SU-DHL-6 (cell line): ENCODE measurements at regions not wholly inside any gene's neighbourhood (a gene's known extent, or its start where the extent isn't known, plus 50 kb on each side); places are given as distances from the start of the nearest gene placed in this dataset.
"Not testable (repeated sequence)": the region's sequence is repeated elsewhere in the genome, so short reads cannot be mapped to it uniquely, and the experiment has no call there.

ENCODE experiments used
- H2AFZ ChIP-seq: fragments of 200-600 bp; sonication (generic); 2 replicates; pipeline ENCODE4 v1.6.1; 2014; ENCODE audit warnings: low read depth, mild to moderate bottlenecking, moderate library complexity, mixed read lengths, antibody characterized with exemption, low read length; ENCODE audit not compliant: severe bottlenecking
- H3F3A ChIP-seq: fragments of 200-600 bp; shearing (Covaris generic); 2 replicates; pipeline ENCODE4 v1.6.0; 2016; ENCODE audit warnings: antibody characterized with exemption, mild to moderate bottlenecking; ENCODE audit not compliant: insufficient read depth
- H3K27ac ChIP-seq: fragments of 200-600 bp; sonication (generic); 2 replicates; pipeline ENCODE4 v1.5.1; 2016; ENCODE audit warnings: low read depth, mild to moderate bottlenecking, low read length, moderate library complexity, mixed read lengths
- H3K27me3 ChIP-seq: fragments of 200-600 bp; sonication (generic), shearing (Covaris generic); 2 replicates; pipeline ENCODE4 v1.6.0; 2014; ENCODE audit warnings: mild to moderate bottlenecking, low read length
- H3K36me3 ChIP-seq: fragments of 200-600 bp; sonication (generic); 2 replicates; pipeline ENCODE4 v1.6.1; 2014; ENCODE audit warnings: mild to moderate bottlenecking, low read length, mixed read lengths
- H3K4me2 ChIP-seq: fragments of 300-600, 200-600 bp; shearing (Covaris generic), sonication (generic); 2 replicates; pipeline ENCODE4 v1.6.0; 2014; ENCODE audit warnings: low read length, low read depth, mild to moderate bottlenecking; ENCODE audit not compliant: poor library complexity, severe bottlenecking
- H3K4me3 ChIP-seq: fragments of 200-600 bp; sonication (generic); 2 replicates; pipeline ENCODE4 v1.5.1; 2014; ENCODE audit warnings: antibody characterized with exemption, low read length, mild to moderate bottlenecking, mixed read lengths; ENCODE audit not compliant: insufficient read depth, poor library complexity, severe bottlenecking
- H3K79me2 ChIP-seq: fragments of 200-600 bp; sonication (generic); 2 replicates; pipeline ENCODE4 v1.6.1; 2014; ENCODE audit warnings: mild to moderate bottlenecking, low read length, moderate library complexity; ENCODE audit not compliant: insufficient read depth
- H3K9ac ChIP-seq: fragments of 200-600 bp; sonication (generic); 2 replicates; pipeline ENCODE4 v1.7.0; 2014; ENCODE audit warnings: mild to moderate bottlenecking, low read length
- H3K9me2 ChIP-seq: fragments of 200-600 bp; sonication (generic); replicated peaks from 2 replicates; pipeline ENCODE4 v1.6.1; 2014; ENCODE audit warnings: low read length; ENCODE audit not compliant: insufficient read depth
- H3K9me3 ChIP-seq: fragments of 200-600 bp; sonication (generic); 2 replicates; pipeline ENCODE4 v1.6.1; 2014; ENCODE audit warnings: low read length, mixed read lengths; ENCODE audit not compliant: insufficient read depth
- H4K20me1 ChIP-seq: fragments of 200-600 bp; sonication (generic); 2 replicates; pipeline ENCODE4 v1.6.1; 2014; ENCODE audit warnings: low read depth, mild to moderate bottlenecking, antibody characterized with exemption, low read length, moderate library complexity, mixed read lengths
- EZH2phosphoT487 ChIP-seq: fragments of 200-600 bp; sonication (generic), shearing (Covaris generic); conservative IDR thresholded peaks from 2 replicates; pipeline ENCODE4 v1.6.1; 2018; ENCODE audit warnings: mild to moderate bottlenecking, antibody characterized with exemption, low read length, moderate library complexity, mixed read lengths
- TF ChIP-seq, protein P1 (sequence below): fragments of 200-600 bp; sonication (generic); IDR thresholded peaks from one replicate; pipeline ENCODE4 v1.5.1; 2017; ENCODE audit warnings: antibody characterized with exemption, mild to moderate bottlenecking, low read length, moderate library complexity; ENCODE audit not compliant: insufficient read depth, poor library complexity, severe bottlenecking

- Histone ChIP-seq H3K79me2 (no peaks in the 10 kb centered on the region), H3K9me2 (no peaks in the 10 kb centered on the region), H3K36me3 (no peaks in the 10 kb centered on the region), H3K9me3 (no peaks in the 10 kb centered on the region), H3K27me3 (no peaks in the 10 kb centered on the region), H3K27ac (no peak overlapping the region), H4K20me1 (no peaks in the 10 kb centered on the region), H3F3A (no peaks in the 10 kb centered on the region), H3K4me2 (no peak overlapping the region), H3K9ac (no peak overlapping the region), H3K4me3 (no peak overlapping the region), H2AFZ (no peak overlapping the region)
- TF ChIP-seq EZH2phosphoT487 = no peak
- TF ChIP-seq, protein P1, sequence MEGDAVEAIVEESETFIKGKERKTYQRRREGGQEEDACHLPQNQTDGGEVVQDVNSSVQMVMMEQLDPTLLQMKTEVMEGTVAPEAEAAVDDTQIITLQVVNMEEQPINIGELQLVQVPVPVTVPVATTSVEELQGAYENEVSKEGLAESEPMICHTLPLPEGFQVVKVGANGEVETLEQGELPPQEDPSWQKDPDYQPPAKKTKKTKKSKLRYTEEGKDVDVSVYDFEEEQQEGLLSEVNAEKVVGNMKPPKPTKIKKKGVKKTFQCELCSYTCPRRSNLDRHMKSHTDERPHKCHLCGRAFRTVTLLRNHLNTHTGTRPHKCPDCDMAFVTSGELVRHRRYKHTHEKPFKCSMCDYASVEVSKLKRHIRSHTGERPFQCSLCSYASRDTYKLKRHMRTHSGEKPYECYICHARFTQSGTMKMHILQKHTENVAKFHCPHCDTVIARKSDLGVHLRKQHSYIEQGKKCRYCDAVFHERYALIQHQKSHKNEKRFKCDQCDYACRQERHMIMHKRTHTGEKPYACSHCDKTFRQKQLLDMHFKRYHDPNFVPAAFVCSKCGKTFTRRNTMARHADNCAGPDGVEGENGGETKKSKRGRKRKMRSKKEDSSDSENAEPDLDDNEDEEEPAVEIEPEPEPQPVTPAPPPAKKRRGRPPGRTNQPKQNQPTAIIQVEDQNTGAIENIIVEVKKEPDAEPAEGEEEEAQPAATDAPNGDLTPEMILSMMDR = no peak
Observed at GRCh38 chr16:65312071-65312470, 190.2 kb upstream of the CDH11 start.

- H3K27ac ChIP-seq, H3K79me2 ChIP-seq, H3K9me3 ChIP-seq, H3F3A ChIP-seq, H3K27me3 ChIP-seq, H3K9ac ChIP-seq, H3K4me2 ChIP-seq, H3K4me3 ChIP-seq, H3K36me3 ChIP-seq, H2AFZ ChIP-seq, H4K20me1 ChIP-seq, H3K9me2 ChIP-seq: not testable (repeated sequence)
Observed at GRCh38 chr16:65310491-65310890, 188.6 kb upstream of the CDH11 start.

- H3K4me3 ChIP-seq = no peak overlapping the region
- no peak overlapping the region for H3K4me2 ChIP-seq
- H3K27ac ChIP-seq = no peak overlapping the region
- H3K36me3 ChIP-seq = no peaks in the 10 kb centered on the region
- TF ChIP-seq, protein P1 = no peak
- TF ChIP-seq EZH2phosphoT487 = no peak
- no peaks in the 10 kb centered on the region for H3K27me3 ChIP-seq
- H3K9ac ChIP-seq = no peak overlapping the region
- no peaks in the 10 kb centered on the region for H3F3A ChIP-seq
- H2AFZ ChIP-seq = no peak overlapping the region
- H3K9me3 ChIP-seq = no peaks in the 10 kb centered on the region
- H3K9me2 ChIP-seq = no peaks in the 10 kb centered on the region
- no peaks in the 10 kb centered on the region for H4K20me1 ChIP-seq
- H3K79me2 ChIP-seq = no peaks in the 10 kb centered on the region
Observed at GRCh38 chr16:65309354-65309753, 187.5 kb upstream of the CDH11 start.

- Histone ChIP-seq H3F3A (no peaks in the 10 kb centered on the region), H3K36me3 (no peaks in the 10 kb centered on the region), H3K9me2 (no peaks in the 10 kb centered on the region), H3K79me2 (no peaks in the 10 kb centered on the region), H3K27me3 (no peaks in the 10 kb centered on the region), H4K20me1 (no peaks in the 10 kb centered on the region), H3K27ac (no peak overlapping the region), H3K4me3 (no peak overlapping the region), H3K4me2 (no peak overlapping the region), H2AFZ (no peak overlapping the region), H3K9ac (no peak overlapping the region), H3K9me3 (no peaks in the 10 kb centered on the region)
- no peak for TF ChIP-seq EZH2phosphoT487
- TF ChIP-seq, protein P1 = no peak
Observed at GRCh38 chr16:65308506-65308905, 186.6 kb upstream of the CDH11 start.
